ENCODE measurements at regions not wholly inside any gene's neighbourhood (a gene's known extent, or its start where the extent isn't known, plus 50 kb on each side); places are given as distances from the start of the nearest gene placed in this dataset.

DNA sequence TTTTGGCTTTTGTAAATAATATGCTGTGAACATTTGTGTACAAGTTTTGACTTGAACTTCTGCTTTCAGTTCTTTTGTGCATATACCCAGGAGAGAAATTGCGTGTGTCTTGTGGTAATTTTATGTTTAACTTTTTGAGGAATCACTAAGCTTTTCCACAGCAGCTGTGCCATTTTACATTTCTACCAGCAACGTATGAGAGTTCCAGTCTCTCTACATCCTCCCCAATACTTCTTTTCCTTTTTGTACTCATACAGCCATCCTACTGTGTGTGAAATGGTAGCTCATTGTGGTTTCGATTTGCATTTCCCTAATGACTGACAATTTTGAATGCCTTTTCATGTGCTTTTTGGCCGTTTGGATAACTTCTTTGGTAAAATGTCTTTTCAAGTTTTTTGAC, 66.3 kb upstream of the INHBA start:
- no peak for DNase-seq (ENCODE audit: low spot score)
- intact Hi-C loops (cut with DNase I), result no loop called here

DNA sequence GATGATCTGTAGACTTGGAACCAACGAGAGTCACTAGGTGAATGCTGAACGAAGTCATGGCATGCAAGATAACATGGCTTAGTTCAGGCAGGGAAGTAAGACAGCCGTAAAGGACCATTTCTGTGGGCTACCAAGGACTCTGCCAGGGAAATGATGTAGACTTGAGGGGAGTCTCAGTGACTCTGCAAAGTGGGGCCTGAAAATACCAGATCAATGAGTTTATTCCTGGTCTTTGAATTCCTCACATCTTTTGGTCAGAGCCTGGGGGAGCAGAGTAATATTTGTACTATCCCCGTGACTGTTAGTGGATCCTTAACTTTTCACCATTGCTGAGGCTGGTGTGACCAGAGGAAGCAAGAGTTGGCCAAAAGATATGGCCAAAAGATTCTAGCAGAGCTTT, 60.7 kb upstream of the INHBA start:
- DNase-seq (ENCODE audit: low spot score), result no peak
- intact Hi-C loops (cut with DNase I), result no loop called here

DNA sequence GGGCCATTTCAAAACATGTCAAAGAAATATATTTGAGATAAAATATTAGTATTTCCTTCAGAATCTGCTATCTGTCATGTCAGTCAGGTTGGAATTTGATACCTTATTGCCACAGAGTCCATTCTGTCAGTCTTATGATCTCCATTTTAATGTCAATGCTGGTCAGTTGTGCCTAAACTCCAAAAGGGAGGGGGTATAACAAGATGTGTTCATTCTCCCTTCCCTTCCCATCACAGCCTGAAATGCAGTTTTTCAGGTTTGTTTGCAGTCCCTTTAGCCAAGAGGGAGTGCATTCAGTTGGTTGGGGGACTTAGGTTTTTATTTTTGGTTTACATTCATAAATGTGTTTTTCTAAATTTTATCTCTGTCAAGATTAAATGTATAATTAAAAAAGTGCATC, 59.8 kb upstream of the INHBA start:
- no peak for DNase-seq (ENCODE audit: low spot score)
- intact Hi-C loops (cut with DNase I), result no loop called here

DNA sequence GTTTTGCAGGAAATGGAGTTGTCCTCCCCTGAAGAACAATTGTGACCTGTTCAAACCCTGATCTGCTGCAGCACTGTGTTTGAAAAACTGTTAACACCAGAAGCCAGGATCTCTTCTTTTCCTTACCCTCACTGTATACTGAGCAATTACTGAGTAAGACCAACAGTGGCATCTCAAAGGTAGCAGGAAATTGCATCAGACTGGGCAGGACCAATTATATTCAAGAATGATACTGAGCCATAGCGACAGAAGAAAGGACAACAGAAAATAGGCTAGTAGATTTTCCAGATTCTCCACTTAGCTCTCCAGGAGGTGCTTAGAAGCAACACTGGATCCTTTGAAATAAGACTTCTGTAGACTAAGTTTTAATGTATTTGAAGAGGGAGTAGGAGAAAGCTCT, 57.4 kb upstream of the INHBA start:
- intact Hi-C loops (cut with DNase I), result no loop called here
- DNase-seq (ENCODE audit: low spot score), result no peak

DNA sequence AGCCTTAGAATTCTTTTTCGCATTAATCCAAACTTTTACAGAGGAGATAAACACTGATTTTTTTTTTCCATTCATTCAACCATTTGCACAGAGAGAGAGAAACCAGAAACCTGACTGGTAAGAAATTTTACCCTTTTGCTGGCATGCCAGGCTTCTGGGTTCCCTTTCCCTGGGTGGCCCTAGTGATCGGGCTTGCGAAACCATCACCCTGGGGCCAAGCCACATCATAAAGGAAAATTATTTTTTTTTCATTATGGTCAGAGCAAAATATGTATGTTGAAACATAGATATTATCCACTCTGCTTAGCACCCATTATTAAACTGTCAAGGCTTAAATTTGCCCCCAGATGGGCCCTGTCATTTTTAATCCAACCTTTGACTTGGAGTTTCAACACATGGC, 55.4 kb upstream of the INHBA start:
- intact Hi-C loops (cut with DNase I), result no loop called here

DNA sequence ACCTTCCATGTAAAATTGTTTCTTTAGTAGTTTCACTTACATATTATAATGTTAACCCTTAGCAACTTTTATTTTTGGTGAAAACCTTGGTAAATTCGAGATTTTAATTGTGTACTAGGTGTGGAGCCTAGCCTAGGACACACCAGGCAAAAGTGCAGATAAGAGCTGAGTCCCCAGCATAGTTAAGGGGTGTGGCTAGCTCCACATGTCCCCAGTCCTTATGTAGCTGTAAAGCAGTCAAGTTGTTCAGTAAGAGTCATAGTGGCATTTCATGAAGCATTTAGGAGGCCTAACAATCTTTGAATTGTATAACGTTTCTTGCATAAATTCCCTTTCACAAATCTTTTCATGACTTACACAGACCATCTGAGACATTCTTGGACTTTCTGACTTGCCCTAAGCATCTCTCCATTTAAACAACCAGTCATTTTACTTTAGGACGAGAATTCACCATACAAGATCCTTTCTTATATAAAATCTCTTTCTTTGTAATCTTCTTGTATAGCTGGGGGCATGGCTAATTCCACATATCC, 53.8 kb upstream of the INHBA start:
- intact Hi-C loops (cut with DNase I), result no loop called here
- DNase-seq (ENCODE audit: low spot score), result no peak

More for the DNA sequence above, 55.4 kb upstream of the INHBA start:
- DNase-seq (ENCODE audit: low spot score), result no peak

DNA sequence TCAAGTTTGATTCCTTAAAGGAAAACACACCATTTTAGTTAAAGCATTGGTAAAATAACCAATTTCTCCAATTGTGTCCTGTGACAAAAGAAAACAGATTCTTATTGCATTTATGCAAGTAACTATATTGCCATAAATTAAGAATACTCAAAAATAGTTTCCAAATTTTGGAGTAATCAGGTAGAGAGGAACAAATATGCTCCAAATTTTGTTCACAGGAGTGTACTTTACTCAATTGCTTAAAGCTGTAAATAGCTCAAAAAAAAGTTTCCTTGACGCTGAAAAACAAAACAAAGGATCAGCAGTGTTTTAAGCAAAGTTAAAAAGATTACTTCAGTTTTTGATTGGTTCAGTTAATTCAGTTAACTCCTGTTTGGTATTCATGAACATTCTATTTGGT, 52.2 kb upstream of the INHBA start:
- intact Hi-C loops (cut with DNase I), result no loop called here
- no peak for DNase-seq (ENCODE audit: low spot score)

DNA sequence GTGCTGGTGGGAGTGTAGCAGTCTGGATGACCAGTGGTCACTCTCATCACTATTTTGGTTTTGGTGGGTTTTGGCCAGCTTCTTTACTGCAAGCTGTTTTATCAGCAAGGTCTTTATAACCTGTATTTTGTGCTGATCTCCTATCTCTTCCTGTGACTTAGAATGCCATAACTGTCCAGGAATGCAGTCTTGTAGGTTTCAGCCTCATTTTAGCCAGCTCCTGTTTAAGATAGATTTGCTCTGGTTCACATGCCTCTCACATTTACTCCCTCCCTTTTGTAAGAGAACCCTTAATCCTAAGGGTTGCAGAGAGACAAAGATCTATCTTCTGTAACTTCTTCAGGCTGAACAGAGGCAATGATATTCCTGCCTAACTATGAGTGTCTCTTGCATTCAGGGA, 51.2 kb upstream of the INHBA start:
- DNase-seq (ENCODE audit: low spot score), result no peak
- intact Hi-C loops (cut with DNase I), result no loop called here
